ENCODE measurements at regions not wholly inside any gene's neighbourhood (a gene's known extent, or its start where the extent isn't known, plus 50 kb on each side); places are given as distances from the start of the nearest gene placed in this dataset.
"Not testable (repeated sequence)": the region's sequence is repeated elsewhere in the genome, so short reads cannot be mapped to it uniquely, and the experiment has no call there.

DNA sequence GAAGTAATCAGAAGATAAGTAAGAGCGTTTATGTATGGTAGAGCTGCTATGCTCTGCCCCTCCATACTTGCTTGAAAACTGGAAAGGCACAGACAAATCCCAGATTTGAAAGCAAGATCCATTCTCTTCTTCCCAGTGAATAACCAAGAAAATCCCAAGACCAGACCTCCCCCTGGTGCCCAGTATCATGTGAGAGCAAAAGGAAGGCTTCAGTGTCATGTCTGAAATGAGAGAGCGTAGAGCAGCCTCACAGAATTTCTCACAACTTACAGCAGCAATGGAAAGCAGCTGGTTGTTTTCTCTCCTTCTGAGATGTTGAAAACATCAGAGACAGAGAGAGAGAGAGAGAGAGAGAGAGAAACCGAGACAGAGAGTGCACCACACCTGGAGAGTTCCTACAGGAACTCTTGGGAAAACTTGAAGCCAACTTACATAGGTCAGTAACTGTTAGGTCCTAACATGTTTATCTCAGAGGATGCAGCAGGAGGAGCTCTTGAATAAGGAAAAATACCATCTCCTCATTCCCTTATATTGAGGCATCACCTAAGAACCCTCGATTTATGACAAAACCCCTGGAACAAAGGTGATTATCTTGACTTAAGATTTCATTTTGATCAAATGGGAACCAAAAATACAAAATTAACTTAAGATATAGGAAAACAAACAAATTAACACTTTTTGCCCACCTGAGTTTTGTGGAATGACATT, 273.3 kb downstream of the NSUN3 start:
- peak; percentile 29 for DNase-seq (ENCODE audit: low read depth)

DNA sequence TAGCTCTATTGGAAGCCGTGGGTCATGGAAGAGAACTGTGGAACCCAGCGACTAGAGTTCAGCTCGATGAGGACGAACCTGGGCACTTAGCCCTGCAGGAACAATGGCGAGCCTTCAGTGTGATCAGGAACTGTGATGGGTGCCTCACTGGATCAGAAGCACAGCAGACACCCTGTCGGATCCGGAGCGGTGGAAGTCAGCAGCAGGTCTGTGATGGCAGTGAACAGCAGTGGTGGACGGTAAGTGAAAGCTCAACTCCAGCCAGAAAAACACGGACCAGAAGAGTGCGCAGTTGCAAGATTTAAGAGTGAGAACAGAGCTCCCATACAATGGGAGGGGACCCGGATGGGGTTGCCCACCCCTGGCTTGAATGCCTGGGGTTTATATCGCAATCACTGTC, 282.2 kb downstream of the NSUN3 start:
- DNase-seq (ENCODE audit: low read depth): no peak

DNA sequence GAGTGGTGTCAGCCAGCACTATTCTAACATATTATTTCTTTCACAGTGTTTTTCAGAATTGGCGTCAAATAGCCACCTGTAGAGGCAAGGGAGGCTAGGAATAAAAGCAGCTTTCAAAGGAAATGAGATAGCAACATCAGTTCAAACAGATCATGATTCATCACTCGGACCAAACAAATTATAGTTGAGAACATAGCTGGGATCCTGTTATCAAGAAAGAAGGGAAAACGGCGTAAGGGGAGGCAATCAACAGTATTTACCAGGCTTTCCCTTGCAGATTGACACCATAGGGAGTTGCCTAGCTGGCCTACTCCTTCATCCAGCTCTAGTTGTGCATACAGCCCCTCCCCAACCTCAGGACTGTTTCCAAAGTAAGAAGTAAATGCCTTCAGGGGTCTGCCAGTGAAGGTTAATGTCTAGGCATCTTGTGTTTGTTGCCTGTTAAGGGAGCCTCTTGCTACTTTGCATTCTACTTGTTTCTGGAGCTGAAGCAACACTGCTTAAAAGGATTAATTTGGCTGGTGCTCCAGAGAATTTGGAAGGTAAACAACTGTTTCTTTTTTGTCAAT, 286.5 kb downstream of the NSUN3 start:
- no peak for DNase-seq (ENCODE audit: low read depth)

DNA sequence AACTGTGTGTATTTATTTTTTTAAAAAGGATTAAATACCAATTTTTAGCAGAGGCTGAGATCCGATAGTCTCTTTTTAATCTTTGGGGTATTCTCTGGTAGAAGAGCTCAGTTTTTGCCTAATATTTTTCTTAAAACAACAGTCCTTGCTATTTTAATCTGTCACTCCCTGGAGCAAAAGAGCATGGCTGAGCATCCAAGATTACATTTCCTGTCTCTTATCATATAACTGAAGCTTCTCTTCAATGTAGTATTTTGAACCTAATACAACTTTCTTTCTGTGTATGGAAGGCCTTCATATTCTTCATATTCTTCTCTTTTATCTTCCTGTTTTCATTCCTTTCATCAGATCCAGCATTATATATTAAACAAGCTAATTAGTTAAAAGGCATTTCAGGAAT, 293.7 kb downstream of the NSUN3 start:
- no peak for DNase-seq (ENCODE audit: low read depth)

DNA sequence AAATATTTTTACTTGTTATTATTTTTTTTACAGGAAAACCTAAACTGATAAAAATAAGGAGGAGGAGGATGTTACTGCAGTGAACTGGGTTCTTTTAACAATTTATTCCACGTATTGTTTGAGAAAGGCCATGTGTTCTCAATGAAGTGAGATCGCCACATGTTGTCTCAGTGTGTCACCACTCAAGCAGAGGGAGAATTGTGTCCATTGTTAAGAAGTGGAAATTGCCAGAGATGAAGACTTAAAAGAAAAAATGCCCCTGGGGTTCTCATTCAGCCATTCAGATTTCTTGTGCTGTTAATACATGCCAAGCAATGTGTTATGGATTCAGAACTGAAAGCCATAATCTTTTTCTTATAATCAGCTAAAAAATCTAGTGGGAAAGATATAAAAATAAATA, 297.1 kb downstream of the NSUN3 start:
- DNase-seq (ENCODE audit: low read depth): no peak

DNA sequence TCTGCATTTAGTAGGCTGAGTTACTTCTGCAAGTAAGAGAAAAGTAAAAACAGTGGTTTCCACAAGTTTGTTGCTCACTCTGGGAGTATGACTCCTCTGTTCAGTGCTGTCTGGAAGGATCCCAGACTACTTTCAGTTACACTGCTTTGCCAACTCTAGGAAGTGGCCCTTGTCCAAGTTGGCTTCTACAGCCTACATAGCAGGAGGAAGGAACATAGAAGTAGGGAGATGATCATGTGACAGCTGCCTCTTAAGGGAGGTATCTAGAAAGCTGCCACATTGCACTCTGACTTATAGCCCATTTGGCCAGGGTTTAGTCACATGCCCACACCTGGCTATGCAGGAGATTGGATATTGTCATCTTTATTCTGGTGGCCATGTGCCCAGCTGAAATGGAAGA, 298.1 kb downstream of the NSUN3 start:
- DNase-seq (ENCODE audit: low read depth): no peak

DNA sequence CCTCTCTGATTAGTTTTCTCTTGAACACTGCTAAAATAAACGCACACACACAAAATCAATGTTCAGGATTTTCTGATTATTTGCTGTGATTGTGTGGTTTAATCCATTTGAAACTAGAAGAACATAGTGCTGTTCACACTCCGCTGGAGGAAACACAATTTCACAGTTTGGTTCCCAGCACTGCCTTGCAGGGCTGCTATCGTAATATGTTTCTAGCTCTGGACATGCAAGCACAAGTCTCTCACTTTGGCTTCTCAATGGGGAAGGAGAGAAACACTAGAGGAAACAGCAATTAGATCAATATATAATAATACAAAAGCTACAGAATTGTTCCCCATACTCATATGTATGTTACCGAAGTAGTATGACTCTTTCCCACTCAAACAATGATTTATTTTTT, 299.5 kb downstream of the NSUN3 start:
- no peak for DNase-seq (ENCODE audit: low read depth)

DNA sequence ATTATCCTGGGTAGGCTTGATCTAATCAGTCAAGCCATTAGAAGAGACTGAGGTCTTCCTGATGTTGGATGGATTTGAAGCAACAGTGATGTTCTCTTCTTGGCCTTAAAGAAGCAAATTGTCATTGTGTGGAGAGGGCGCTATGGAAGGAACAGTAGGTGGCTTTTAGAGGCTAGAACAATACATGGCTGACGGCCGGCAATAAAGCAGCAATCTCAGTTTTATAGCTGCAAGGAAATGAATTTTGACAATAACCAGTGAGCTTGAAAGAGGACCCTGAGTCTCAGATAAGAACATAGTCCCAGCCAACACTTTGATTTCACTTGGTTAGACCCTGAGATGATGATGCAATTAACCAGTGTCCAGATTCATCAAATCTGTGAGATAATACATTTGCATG, 302.1 kb downstream of the NSUN3 start:
- DNase-seq (ENCODE audit: low read depth): no peak

DNA sequence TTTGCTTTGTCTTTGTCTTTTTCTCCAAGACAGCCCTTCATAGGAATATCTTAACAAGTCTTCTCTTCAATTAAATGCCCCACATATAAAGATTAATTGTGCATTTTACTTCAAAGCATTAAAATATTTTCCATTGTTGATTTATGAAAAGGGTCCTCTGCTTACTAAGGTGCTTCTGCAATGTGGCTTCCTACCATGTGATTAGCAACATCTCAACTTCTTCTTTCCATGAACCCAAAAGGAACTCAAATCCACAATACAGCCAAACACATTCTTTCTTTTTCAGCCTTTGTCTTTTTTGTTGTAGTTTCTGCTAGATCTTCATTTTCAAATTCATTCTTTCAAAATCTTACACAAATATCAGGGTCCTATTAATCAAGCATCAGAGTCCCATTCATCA, 309.2 kb downstream of the NSUN3 start:
- no peak for DNase-seq (ENCODE audit: low read depth)

DNA sequence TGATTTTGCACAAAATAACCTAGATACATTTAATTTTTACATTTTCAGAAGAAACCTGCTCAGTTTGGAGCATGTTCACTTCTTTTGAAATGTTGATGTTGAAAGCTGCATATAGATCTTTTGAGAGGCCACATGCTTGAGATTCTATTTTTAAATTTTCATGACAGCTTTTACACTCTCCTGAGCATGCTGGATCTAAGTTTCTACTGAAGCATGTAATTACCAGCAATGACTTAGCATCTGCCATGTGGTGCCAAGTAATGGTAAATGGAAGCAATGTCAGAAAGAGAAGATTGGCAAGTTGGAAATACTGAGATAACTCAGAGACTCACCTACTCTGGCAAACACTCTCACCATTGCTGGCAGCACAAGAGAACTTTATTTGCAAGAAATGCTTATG, 310.6 kb downstream of the NSUN3 start:
- no peak for DNase-seq (ENCODE audit: low read depth)

DNA sequence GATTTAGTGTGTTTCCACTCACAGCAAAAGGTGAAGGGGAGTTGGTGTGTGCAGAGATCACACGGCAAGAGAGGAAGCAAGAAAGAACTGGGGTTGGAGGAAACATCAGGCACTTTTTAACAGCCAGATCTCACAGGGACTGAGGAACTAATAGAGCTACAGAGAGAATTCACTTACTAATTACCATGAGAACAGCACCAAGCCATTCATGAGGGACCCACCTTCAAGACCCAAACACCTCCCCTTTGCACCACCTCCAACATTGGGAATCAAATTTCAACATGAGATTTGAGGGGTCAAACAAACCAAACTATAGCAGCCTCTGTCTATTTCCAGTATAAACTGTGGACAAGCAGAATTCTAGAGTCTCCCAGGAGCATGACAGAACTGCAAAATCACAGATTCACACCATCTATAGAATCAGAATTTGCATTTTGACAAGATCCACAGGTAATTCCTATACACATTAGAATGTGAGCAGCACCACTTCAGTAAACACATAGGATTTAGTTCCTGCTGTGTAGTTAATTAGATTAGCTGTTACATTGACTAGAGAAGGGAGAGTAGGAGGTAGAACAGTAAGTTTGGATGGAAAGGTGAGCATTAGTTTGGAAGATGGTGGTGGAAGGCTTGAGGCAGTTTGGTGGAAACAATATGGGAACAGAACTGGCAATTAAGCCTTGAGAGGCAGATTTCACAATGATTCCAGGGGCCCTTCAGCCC, 311.7 kb downstream of the NSUN3 start:
- DNase-seq (ENCODE audit: low read depth): no peak

DNA sequence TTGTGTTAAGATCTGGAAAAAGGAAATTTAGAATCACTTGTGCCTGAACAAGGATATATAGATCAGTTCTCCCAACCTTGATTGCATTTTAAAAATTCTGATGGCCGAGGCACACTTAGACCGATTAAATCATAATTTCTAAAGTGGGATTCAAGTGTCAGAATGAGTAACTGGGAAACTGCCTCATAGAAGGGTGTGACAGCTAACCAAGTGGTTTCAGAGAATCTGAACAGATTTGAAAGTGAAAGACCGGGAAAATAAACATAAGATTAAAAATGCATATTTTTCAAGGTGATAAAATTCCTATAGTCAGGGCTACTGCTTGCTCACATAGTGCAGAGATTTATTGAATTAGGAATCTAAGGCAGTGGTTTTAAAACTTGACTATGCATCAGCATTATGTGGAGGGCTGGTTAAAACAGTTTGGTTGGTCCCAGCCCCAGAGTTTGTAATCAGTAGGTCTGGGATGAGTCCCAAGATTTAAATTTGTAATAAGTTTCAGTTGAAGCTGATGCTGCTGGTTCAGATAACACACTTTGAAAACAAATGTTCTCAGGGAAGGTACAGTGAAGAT, 314.3 kb downstream of the NSUN3 start:
- not testable (repeated sequence) for DNase-seq (ENCODE audit: low read depth)

DNA sequence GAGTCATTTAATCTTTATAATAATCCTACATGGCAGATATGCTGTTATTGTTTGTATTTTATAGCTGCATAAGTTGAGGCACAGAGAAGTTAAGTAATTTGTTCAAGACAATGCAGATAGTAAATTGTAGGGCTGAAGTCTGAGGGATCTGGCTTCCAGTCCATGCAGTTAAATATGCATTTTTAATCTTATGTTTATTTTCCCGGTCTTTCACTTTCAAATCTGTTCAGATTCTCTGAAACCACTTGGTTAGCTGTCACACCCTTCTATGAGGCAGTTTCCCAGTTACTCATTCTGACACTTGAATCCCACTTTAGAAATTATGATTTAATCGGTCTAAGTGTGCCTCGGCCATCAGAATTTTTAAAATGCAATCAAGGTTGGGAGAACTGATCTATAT, 315.0 kb downstream of the NSUN3 start:
- DNase-seq (ENCODE audit: low read depth): not testable (repeated sequence)

DNA sequence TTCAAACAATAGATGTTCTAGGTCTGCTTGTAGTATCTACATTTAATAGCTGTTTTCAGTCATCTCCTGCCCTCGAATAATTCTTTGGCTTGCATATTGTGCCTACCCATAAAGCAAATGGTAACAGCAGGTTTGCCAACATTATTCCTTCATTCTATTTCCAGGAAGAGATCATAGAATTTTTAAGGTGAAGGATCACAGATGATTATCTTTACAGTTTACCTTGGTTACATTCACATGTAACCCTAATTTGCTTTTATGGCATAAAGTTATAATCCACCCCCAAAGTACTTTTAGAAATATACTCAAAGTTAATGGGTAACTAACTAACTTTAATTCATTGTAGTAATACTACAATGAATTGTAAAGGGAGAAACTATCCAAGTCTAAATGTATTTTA, 315.5 kb downstream of the NSUN3 start:
- no peak for DNase-seq (ENCODE audit: low read depth)

DNA sequence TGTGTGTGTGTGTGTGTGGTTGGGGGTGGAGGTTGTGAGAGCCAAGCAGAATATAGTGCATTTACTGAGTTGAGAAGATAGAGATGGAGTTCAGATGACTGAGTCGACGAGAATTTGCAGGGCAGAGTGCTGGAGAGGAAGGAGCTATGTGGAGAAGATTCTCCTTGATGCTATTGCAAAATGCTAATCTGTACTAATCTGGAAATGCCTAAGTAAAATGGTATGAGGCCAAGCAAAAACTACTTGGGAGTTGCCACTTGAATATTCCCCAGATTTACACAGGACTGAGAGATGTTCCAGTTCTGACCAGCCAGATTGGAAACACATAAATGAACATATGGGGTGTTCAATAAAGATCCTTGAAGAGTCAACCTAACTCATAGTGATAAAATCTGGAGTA, 316.4 kb downstream of the NSUN3 start:
- DNase-seq (ENCODE audit: low read depth): no peak

DNA sequence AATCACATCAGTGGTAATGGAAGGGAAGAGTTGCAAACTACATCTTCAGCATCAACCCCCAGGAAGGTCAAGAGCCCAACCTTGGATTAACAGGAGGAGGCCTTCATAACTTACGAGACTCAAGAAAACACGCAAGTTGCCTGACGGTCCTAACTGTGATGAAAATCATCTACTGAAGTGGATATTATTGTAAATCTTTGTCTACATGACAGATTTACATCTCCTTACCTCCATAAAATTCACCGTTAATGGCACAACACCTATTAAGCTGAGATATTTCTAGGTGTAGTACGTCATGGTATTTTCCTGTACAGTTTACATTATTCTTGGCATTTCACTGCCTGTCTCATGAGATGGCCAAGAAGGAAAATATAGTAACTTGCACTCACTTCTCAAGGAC, 332.0 kb downstream of the NSUN3 start:
- no peak for DNase-seq (ENCODE audit: low read depth)

DNA sequence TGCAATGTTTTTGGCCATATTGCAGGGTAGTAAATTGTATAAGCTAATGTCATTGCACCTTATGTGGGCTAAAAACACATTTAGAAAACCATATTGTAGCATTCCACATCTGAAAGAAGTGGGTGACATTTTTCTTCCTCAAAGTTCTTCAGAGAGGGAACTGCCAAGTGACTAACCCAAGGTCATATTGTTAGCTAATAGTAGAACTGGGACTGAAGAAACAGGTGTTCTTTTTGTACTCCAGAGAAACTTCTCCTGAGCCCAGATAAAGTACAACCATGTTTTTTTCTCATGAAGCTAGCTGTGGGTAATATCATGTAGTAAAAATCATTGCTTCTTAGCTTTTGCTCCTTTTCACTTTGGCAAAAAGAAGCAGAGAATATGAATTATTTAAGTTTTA, 333.0 kb downstream of the NSUN3 start:
- DNase-seq (ENCODE audit: low read depth): no peak

DNA sequence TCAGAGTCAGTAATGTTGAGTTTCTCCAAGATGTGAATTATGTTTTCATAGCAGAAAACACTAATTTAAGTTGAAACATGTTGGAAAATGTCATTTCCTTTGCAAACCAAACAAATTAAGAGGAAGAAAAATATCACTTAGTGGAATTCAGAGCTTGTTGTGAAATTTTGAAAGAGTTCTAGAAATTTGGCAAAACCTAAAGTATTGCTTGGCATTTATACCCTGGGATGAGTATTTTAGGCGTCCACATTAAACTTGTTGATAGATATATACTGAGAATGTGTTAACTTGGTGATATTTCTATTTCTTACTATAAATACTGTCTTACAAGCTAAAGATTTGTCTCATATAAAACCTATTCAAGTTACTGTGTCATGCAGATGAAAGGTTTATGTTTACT, 335.2 kb downstream of the NSUN3 start:
- DNase-seq (ENCODE audit: low read depth): no peak

DNA sequence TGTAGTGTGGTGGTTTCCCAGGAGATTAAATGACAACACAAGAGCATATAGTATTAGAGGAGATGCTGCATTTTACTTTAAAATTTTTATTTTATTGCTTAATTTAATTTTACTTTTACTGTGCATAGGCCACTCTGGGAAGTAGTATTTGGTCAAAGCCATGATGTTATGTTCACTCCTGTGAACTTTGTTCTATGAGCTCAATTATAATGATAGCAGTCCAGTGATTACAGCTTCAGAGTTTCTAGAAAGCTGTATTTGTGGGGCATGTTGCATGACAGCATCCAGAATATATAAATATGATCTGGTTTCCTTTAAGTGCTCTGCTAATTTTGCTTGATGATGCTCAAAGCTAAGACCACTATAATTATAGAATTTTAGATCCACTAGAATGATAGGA, 338.6 kb downstream of the NSUN3 start:
- no peak for DNase-seq (ENCODE audit: low read depth)

DNA sequence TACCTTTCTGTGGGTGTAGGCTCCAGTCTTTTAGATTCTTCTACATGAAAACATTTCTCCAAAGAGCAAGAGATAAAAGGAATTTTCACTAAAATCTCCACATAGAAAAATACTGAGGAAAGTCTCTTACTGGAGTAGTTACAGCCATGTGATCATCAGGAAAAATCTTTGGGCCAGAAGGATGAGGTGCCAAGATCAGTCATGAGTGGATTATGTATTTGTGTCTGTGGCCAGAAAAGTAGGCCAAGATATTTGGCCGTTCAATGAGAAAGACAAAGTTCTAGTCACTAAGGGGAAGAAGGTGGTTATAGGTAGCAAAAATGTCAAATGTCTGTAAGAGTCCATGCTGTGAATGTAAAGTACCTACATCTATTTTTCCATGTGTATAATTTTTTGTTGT, 339.3 kb downstream of the NSUN3 start:
- no peak for DNase-seq (ENCODE audit: low read depth)

DNA sequence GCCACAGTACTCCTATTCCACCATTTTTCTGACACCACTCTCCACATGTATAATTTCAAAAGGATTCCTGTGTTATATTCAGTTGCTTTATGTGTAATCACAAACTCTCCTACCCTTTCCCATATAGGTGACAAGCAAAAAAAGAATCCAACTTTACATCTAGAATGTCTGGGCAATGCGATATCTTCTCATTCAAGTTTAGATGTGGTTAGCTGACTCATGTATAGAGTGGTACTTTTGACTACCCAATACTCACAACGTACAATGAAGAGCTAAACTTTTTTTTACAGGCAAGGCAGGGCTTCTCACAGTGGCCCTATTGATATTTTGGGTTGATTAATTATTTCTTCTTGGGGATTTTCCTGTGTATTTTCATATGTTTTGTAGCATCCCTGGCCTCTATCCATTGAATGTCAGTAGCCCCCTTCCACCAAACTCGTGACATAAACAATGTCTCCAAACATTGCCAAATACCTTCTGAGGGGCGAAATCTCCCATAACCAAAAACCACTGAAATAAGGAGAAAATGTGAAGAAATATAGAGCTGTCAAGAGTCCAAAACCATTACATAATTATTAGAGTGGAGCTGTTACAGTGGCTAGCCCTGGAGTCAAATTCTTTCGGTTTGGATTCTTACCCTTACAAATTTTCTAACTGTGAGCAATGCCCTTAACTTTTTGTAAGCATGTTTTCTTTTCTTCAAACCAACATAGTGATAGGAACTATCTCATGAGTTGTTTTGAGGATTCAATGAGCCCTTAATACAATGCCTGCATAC, 342.6 kb downstream of the NSUN3 start:
- peak; percentile 30 for DNase-seq (ENCODE audit: low read depth)

DNA sequence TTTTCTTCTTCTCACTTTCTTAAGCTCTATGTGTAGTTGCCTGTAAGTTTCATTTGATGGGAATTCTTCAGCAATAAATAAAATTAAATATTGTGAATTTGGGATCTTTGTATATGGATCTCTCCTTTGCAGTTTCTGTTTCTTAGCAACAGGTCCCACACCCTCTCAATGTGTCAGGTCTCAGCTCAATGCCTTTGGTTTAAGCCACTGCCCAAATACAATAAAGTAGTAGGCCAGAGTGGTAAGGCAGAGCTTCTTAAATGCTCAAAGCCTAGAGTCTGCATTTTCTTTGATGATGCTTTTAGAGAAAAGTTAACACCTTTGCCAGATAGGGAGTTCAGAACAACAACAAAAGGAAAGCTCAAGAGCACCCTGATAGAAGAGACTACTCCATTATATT, 343.7 kb downstream of the NSUN3 start:
- no peak for DNase-seq (ENCODE audit: low read depth)

DNA sequence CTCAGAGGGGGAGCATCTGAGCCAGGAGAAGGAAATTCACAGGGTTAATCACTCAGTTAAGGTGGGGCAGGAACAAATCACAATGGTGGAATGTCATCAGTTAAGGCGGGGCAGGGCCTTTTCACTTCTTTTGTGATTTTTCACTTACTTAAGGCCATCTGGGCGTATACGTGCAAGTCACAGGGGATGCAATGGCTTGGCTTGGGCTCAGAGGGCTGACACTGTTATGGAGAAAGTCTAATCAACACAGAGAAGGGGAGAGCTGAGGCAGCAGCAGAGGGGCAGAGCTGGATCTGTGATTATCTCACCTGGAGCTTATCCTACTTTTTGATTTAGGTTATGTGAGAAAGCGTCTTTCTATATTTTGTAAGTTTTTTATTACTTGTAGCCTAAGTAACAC, 350.1 kb downstream of the NSUN3 start:
- not testable (repeated sequence) for DNase-seq (ENCODE audit: low read depth)

Data from HS-5 (cell line).